ENCODE measurements at regions not wholly inside any gene's neighbourhood (a gene's known extent, or its start where the extent isn't known, plus 50 kb on each side); places are given as distances from the start of the nearest gene placed in this dataset.

DNA sequence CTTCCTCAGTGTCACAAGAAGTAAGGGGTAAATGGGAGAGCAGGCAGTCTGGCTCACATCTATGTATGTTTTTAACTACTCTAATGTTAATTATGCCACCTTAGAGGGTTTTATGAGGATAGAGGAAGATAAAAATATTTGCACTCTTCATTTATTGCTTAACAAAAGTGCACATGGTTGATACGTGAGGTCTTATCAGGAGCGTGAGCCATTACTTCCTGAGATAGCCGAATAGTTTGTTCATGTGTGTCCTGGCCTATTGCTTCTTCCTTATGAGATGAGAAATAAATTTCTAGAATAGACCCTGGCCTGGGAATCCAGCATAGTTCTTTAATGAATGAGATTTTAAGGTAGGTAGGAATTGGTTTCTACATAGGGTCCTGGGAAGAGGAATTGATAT, 471.1 kb upstream of the B3GALT2 start:
- no peaks in the 10 kb centered on the region for H3K4me1 ChIP-seq (replicated peaks)
- H3K27me3 ChIP-seq (replicated peaks) = no peaks in the 10 kb centered on the region
- H3K4me3 ChIP-seq = no peak overlapping the region
- no peaks in the 10 kb centered on the region for H3K36me3 ChIP-seq
- DNase-seq (ENCODE audit: low read depth in 1 of 2, low spot score in 2 of 2) = no peak
- no peak overlapping the region for H3K27ac ChIP-seq
- no peaks in the 10 kb centered on the region for H3K9me3 ChIP-seq (replicated peaks)

DNA sequence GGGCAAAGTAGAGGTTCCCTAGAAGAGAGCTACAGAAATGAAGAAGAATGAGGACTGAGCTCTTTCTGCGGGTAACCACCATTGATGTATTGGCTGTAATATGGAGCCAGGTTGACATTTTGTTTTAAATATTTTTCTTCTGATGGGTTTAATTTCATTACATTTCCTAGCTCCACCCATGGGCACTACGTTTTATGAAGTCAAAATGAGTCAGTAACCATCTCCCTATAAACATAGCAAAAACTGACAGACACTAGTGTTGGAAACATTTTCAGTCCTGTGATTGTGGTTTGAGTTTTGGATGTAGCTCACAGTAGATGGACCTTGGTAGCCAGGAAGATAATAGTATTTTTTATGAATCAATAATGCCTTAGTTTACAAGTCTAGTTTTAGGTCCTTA, 470.4 kb upstream of the B3GALT2 start:
- Histone ChIP-seq H3K27me3 (replicated peaks) (no peaks in the 10 kb centered on the region), H3K36me3 (no peaks in the 10 kb centered on the region), H3K4me3 (no peak overlapping the region), H3K27ac (no peak overlapping the region), H3K4me1 (replicated peaks) (no peaks in the 10 kb centered on the region), H3K9me3 (replicated peaks) (no peaks in the 10 kb centered on the region)
- DNase-seq (ENCODE audit: low read depth in 1 of 2, low spot score in 2 of 2) = no peak

DNA sequence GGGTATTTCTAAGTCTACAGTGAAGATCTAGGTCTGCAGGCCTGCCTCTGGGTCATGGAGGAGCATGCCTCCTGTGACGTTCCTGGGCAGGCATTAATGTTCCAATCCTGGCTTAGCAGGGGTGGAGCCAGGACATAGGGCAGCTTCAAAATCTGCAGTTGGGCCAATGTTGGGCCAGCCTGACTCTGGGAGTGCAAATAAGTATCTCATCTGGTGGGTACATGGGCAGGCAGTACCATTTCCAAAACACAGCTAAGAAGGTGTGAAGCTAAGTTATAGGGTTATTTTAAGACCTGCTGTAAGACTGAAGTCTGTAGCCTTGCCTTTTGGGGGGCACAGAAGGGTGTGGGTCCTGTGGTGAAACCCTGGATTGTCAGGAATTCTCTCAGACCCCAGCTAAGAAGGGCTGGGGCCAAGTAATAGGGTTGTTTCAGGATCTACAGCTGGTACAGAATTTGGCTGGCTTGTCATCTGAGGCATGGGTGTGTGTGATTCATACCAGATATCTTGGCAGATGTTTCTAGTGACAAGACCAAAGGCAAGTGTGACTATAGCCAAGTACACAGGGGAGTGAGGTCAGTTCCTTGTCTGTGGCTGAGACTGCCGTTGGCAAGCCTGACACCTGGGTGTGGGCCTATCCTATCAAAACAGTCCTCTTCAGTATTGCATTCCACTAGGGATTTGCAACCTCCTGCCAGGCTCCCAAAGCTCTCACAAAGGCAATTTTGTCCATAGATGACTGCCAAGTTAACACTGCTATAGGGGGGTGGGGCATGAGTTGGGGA, 468.7 kb upstream of the B3GALT2 start:
- no peaks in the 10 kb centered on the region for H3K27me3 ChIP-seq (replicated peaks)
- H3K36me3 ChIP-seq = no peaks in the 10 kb centered on the region
- H3K9me3 ChIP-seq (replicated peaks) = no peaks in the 10 kb centered on the region
- no peak overlapping the region for H3K27ac ChIP-seq
- H3K4me3 ChIP-seq = no peak overlapping the region
- DNase-seq (ENCODE audit: low read depth in 1 of 2, low spot score in 2 of 2) = no peak
- no peaks in the 10 kb centered on the region for H3K4me1 ChIP-seq (replicated peaks)

DNA sequence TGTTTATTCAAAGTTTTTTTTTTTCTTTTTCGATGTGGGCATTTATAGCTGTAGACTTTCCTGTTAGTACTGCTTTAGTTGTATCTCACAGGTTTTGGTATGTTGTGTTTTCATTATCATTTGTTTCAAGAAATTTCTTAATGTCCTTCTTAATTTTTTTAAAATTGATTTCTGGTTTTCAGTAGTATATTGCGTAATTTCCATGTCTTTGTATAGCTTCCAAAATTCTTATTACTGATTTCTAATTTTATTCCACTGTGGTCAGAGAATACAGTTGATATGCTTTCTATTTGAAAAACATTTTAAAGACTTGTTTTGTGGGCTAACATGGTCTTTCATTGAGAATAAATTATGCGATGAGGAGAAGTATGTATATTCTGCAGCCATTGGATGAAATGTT, 463.2 kb upstream of the B3GALT2 start:
- no peak overlapping the region for H3K27ac ChIP-seq
- no peaks in the 10 kb centered on the region for H3K9me3 ChIP-seq (replicated peaks)
- no peaks in the 10 kb centered on the region for H3K4me1 ChIP-seq (replicated peaks)
- no peaks in the 10 kb centered on the region for H3K36me3 ChIP-seq
- no peak for DNase-seq (ENCODE audit: low read depth in 1 of 2, low spot score in 2 of 2)
- no peaks in the 10 kb centered on the region for H3K27me3 ChIP-seq (replicated peaks)
- H3K4me3 ChIP-seq = no peak overlapping the region

DNA sequence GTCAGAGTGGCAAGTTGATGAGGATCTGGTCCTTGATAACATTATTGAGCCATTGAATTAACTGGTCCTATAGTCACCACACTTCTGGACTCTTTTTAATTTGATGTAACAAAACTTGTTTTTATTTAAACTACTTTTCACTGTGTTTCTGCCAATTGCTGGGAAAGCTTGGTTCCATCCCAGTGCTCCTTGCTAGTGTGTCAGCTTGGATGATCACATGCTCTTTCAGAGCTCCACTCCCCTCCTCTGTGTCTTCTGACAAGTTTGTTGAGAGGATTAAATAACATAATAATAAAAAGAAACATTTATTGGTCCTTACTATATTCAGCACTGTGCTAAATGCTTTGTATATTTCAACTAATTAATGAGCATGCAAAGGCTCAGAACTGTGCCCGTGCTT, 448.5 kb upstream of the B3GALT2 start:
- no peaks in the 10 kb centered on the region for H3K36me3 ChIP-seq
- H3K4me1 ChIP-seq (replicated peaks) = no peaks in the 10 kb centered on the region
- H3K27ac ChIP-seq = no peak overlapping the region
- H3K27me3 ChIP-seq (replicated peaks) = no peaks in the 10 kb centered on the region
- no peak overlapping the region for H3K4me3 ChIP-seq
- H3K9me3 ChIP-seq (replicated peaks) = no peaks in the 10 kb centered on the region
- DNase-seq (ENCODE audit: low read depth in 1 of 2, low spot score in 2 of 2) = no peak

DNA sequence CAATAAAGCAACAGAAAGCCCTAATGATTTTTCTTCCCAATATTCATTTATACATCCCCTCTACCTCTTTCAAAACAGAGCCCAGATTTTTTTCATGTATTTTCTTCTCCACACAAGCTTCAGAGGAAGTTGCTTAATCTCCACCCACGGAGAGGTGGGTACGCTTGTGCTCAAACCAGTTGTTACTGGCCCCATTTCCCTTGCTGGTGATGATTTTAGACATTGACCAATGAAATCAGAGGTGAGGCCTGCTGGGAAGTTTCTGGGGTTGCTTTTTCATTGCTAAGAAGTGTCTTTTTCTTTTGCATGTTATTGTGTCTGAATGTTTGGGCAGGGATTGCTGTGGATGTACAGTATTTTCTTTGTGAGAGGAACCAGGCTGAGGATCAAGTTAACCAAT, 448.1 kb upstream of the B3GALT2 start:
- Histone ChIP-seq H3K36me3 (no peaks in the 10 kb centered on the region), H3K9me3 (replicated peaks) (no peaks in the 10 kb centered on the region), H3K27ac (no peak overlapping the region), H3K27me3 (replicated peaks) (no peaks in the 10 kb centered on the region), H3K4me1 (replicated peaks) (no peaks in the 10 kb centered on the region), H3K4me3 (no peak overlapping the region)
- no peak for DNase-seq (ENCODE audit: low read depth in 1 of 2, low spot score in 2 of 2)

DNA sequence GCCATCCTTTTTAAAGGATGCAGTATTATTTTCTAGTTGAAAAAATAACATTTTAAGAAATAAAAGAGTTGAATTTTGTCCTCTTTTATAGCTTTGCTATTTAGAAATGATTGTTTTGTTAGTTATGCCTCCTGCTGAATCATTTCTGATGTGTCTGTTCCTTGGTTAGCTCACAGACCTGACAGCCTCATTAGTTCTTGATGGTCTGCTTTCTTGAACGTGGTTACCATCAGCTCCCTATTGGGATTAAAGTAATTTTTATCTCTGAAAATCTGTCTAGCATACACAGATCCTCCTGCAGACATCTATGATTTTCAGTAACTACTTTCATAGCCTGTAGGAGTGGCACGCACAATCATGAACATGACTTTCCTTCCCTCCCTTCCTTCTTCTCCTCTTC, 447.6 kb upstream of the B3GALT2 start:
- no peak for DNase-seq (ENCODE audit: low read depth in 1 of 2, low spot score in 2 of 2)

DNA sequence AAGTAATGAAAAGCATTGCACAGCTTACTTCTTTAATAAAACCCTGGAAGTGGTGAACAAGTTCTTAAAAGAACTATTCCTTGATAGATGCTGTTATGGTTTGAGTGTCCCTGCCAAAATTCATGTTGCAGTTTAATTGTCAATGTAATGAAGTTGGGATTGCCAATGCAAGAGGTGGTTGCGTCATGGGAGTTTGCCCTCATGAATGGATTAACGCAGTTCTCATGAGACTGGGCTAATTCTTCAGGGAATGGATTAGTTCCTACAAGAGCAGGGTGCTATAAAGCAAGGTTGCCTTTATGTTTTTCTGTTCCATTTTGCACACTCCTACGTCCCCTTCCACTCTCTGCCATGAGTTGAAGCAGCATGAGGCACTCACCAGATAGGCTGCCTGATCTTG, 446.7 kb upstream of the B3GALT2 start:
- Histone ChIP-seq H3K27me3 (replicated peaks) (no peaks in the 10 kb centered on the region), H3K4me1 (replicated peaks) (no peaks in the 10 kb centered on the region), H3K9me3 (replicated peaks) (no peaks in the 10 kb centered on the region), H3K36me3 (no peaks in the 10 kb centered on the region), H3K27ac (no peak overlapping the region), H3K4me3 (no peak overlapping the region)
- no peak for DNase-seq (ENCODE audit: low read depth in 1 of 2, low spot score in 2 of 2)

More for the DNA sequence above, 447.6 kb upstream of the B3GALT2 start:
- Histone ChIP-seq H3K27ac (no peak overlapping the region), H3K4me3 (no peak overlapping the region), H3K4me1 (replicated peaks) (no peaks in the 10 kb centered on the region), H3K36me3 (no peaks in the 10 kb centered on the region), H3K27me3 (replicated peaks) (no peaks in the 10 kb centered on the region), H3K9me3 (replicated peaks) (no peaks in the 10 kb centered on the region)

DNA sequence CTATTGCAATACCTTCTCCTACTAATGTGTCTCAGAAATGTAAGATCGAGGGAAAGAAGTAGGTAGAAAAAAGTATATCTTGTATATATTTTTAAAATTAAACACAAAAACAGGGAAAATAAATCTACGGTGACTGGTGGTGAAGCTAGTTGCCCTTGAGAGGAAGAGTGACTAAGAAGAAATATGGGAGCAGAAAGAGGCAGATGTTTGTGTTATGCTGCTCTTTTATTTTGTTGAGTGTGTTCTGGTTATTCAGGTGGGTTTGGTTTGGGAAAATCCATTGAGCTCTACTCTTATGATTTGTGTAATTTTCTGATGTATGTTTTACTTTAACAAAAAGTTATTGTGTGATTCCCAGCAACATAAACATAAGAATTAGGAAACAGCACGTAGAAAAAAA, 444.9 kb upstream of the B3GALT2 start:
- no peak overlapping the region for H3K27ac ChIP-seq
- no peak for DNase-seq (ENCODE audit: low read depth in 1 of 2, low spot score in 2 of 2)
- no peaks in the 10 kb centered on the region for H3K27me3 ChIP-seq (replicated peaks)
- no peaks in the 10 kb centered on the region for H3K4me1 ChIP-seq (replicated peaks)
- H3K36me3 ChIP-seq = no peaks in the 10 kb centered on the region
- no peaks in the 10 kb centered on the region for H3K9me3 ChIP-seq (replicated peaks)
- no peak overlapping the region for H3K4me3 ChIP-seq

DNA sequence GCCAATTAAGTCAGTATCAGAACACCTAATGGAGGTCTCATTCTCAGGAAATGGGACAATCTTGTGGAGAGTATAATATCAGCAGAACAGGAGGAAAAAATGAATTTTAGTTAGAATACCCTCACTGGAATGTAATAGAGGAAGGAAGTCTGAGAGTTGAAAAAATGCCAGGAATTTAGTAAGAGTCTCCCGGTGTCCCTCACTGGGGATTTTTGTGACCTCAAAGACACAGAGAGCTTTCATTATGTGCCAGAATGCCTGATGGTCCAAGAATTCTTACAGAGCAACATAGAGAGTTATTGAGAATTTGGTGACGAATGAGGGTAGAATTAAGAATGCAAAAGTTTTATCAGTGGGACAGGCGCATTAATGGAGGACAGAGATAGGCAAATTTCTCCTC, 443.5 kb upstream of the B3GALT2 start:
- Histone ChIP-seq H3K36me3 (no peaks in the 10 kb centered on the region), H3K27me3 (replicated peaks) (no peaks in the 10 kb centered on the region), H3K4me1 (replicated peaks) (no peaks in the 10 kb centered on the region), H3K9me3 (replicated peaks) (no peaks in the 10 kb centered on the region), H3K27ac (no peak overlapping the region), H3K4me3 (no peak overlapping the region)
- DNase-seq (ENCODE audit: low read depth in 1 of 2, low spot score in 2 of 2) = no peak

DNA sequence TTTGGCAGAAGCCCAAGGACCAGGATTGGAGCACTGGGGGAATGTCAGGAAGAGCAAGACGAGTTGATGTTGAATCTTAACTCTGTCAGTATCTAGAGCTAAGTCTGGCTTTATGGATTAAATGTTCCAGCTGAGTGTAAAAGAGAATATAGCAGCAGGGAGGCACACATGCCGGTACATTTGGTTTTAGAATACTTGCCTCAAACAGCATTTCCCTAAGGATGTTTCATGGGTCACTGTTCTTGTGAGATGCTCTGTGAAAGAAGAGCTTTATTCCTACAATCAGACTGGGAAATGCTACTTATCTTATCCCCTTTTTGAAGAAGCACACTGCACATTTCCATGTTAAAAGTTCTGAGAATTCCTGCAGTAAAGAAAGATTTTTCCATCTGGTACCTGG, 440.3 kb upstream of the B3GALT2 start:
- no peaks in the 10 kb centered on the region for H3K36me3 ChIP-seq
- no peaks in the 10 kb centered on the region for H3K9me3 ChIP-seq (replicated peaks)
- H3K27me3 ChIP-seq (replicated peaks) = no peaks in the 10 kb centered on the region
- no peak overlapping the region for H3K4me3 ChIP-seq
- H3K27ac ChIP-seq = no peak overlapping the region
- DNase-seq (ENCODE audit: low read depth in 1 of 2, low spot score in 2 of 2) = no peak
- H3K4me1 ChIP-seq (replicated peaks) = no peaks in the 10 kb centered on the region

DNA sequence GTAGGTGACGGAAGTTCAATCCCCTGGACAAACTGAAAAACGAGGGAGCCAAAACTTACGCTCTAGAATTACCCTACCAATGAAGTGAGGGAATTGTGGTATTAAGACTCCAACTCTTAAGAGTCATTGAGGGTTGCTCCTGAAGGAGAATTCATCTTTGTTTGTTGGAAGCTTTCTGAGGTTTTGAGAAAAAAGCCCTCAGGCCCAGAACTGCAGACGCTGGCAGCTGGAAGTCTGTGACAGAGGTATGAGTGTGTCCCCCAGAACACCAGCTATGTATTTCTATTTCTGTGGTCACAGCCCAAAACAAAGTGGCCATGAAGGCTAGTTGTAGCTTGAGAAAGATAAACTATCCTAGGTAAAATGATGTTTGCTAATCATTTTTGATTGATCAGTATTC, 438.8 kb upstream of the B3GALT2 start:
- no peak for DNase-seq (ENCODE audit: low read depth in 1 of 2, low spot score in 2 of 2)
- H3K9me3 ChIP-seq (replicated peaks) = no peaks in the 10 kb centered on the region
- no peaks in the 10 kb centered on the region for H3K36me3 ChIP-seq
- H3K4me3 ChIP-seq = no peak overlapping the region
- no peaks in the 10 kb centered on the region for H3K4me1 ChIP-seq (replicated peaks)
- H3K27ac ChIP-seq = no peak overlapping the region
- no peaks in the 10 kb centered on the region for H3K27me3 ChIP-seq (replicated peaks)

DNA sequence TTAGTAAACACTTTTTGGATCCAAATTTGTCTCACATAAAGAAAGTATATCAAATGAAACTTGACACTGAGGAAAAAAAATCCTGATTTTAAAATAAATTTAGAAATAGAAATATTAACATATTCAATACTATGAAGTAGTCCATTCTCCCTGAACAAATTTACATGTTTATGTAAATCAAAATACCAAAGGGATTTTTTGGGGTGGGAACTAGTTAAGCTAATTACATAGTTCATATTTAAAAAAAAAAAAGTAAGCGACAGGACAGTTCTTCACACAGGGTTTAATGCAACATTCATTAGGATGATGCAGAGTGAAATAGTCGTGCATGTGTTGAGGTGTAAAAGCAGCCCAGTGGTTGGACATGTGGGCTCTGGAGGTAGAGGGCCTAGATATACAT, 433.5 kb upstream of the B3GALT2 start:
- Histone ChIP-seq H3K36me3 (no peaks in the 10 kb centered on the region), H3K27me3 (replicated peaks) (no peaks in the 10 kb centered on the region), H3K9me3 (replicated peaks) (no peaks in the 10 kb centered on the region), H3K4me3 (no peak overlapping the region), H3K4me1 (replicated peaks) (no peaks in the 10 kb centered on the region), H3K27ac (no peak overlapping the region)
- DNase-seq (ENCODE audit: low read depth in 1 of 2, low spot score in 2 of 2) = no peak

DNA sequence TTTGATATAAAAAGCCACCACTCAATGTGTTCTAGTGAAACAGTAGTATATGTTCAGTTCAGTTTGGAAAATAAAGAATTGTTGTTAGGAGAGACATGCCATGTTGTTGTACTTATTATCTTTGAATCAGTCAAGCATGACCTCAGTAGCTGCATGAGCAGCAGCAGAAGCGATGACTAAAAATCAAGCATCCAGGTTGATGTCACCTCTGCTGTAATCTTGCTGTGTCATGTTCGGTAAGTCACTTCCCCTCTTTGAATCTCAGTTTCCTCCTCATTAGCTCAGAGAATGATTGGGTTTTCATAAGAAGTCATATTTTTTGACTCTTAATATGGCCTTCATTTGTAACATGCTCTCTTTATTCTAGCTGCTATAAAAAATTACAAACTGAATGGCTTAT, 428.4 kb upstream of the B3GALT2 start:
- Histone ChIP-seq H3K36me3 (no peaks in the 10 kb centered on the region), H3K9me3 (replicated peaks) (no peaks in the 10 kb centered on the region), H3K4me3 (no peak overlapping the region), H3K27me3 (replicated peaks) (no peaks in the 10 kb centered on the region), H3K27ac (no peak overlapping the region), H3K4me1 (replicated peaks) (no peaks in the 10 kb centered on the region)
- DNase-seq (ENCODE audit: low read depth in 1 of 2, low spot score in 2 of 2) = no peak

DNA sequence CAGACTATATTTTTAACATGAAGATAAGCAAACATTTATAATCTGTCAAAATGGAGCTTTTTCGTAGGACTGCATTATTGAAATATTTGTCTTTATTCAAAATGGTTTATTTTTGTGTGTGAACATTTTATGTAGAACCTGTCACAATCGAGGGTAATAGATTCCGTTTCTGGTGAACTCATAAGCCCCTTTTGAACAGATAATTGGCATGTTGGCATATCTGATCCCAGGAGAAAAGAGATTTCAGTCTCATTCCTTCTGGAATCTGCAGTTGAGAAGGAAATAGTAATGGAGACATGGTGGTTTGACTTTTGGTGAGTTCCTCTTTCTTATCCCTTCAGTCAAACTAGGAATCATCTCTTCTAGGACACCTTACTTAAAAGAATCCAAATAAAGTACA, 427.9 kb upstream of the B3GALT2 start:
- Histone ChIP-seq H3K36me3 (no peaks in the 10 kb centered on the region), H3K4me1 (replicated peaks) (no peaks in the 10 kb centered on the region), H3K27ac (no peak overlapping the region), H3K27me3 (replicated peaks) (no peaks in the 10 kb centered on the region), H3K4me3 (no peak overlapping the region), H3K9me3 (replicated peaks) (no peaks in the 10 kb centered on the region)
- DNase-seq (ENCODE audit: low read depth in 1 of 2, low spot score in 2 of 2) = no peak

Measured in SJSA1 (cell line).